ENCODE measurements at regions not wholly inside any gene's neighbourhood (a gene's known extent, or its start where the extent isn't known, plus 50 kb on each side); places are given as distances from the start of the nearest gene placed in this dataset.

DNA sequence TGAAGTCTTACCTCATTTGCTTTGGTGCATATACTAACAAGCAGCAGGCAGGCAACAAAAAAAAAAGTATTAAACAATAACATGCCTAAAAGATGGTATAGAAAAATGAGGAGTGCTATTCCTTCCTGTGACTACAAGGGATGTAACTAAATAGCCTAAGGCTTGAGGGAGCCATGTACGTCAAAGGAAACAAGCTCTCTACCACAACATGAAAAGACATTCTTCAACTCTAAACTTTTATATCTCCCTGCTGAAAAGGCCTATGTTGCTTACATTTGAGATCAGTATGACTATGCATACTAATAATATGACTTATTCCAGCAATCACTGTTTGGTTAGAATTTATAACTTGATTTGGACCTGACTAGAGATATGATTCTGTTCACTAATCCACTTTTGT is 347.9 kb downstream of the ADCYAP1 start:
- WGBS, 5 donors: 81 to 88% (median 84%) methylated on average over 1 of the region's 1 CpG
- TF ChIP-seq EP300 (IDR thresholded peaks at IDR 0.05) (no peak), POLR2AphosphoS5 (IDR thresholded peaks at IDR 0.05) (no peak), POLR2A (IDR thresholded peaks at IDR 0.05) (no peak)
- TF ChIP-seq, protein P1, sequence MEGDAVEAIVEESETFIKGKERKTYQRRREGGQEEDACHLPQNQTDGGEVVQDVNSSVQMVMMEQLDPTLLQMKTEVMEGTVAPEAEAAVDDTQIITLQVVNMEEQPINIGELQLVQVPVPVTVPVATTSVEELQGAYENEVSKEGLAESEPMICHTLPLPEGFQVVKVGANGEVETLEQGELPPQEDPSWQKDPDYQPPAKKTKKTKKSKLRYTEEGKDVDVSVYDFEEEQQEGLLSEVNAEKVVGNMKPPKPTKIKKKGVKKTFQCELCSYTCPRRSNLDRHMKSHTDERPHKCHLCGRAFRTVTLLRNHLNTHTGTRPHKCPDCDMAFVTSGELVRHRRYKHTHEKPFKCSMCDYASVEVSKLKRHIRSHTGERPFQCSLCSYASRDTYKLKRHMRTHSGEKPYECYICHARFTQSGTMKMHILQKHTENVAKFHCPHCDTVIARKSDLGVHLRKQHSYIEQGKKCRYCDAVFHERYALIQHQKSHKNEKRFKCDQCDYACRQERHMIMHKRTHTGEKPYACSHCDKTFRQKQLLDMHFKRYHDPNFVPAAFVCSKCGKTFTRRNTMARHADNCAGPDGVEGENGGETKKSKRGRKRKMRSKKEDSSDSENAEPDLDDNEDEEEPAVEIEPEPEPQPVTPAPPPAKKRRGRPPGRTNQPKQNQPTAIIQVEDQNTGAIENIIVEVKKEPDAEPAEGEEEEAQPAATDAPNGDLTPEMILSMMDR (IDR thresholded peaks at IDR 0.05): no peak
- no peak for DNase-seq

DNA sequence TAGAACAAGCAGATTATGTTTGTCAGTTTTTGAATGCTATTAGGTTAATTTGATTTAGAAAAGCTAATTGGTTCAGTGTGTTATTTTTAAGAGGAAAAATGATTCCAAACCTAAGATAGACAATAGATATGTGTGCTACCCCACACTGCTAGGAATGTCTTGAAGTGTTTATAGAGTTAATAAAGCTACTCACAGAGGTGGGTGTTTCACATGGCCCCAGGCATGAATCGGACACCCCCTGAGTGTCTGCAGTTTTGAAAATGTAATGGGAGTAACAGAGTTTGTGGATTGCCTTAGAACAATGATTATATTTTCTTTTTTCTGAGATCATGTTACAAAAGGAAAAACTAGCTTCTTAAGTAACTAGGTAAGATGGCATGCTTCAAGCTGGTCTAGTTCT is 348.3 kb downstream of the ADCYAP1 start:
- no peaks in the 10 kb centered on the region for H3K36me3 ChIP-seq
- H3K4me3 ChIP-seq: no peak overlapping the region
- no peaks in the 10 kb centered on the region for H3K4me1 ChIP-seq
- intact Hi-C loops (cut with DNase I; ENCODE audit: low total_unique reads): no loop called here
- no peak for TF ChIP-seq POLR2AphosphoS5 (IDR thresholded peaks at IDR 0.05)
- no peak for TF ChIP-seq POLR2A (IDR thresholded peaks at IDR 0.05)
- TF ChIP-seq, protein P1 (IDR thresholded peaks at IDR 0.05): no peak
- H3K9me3 ChIP-seq: peaks cover 0 to 7% (median 2%) of the 10 kb centered on the region in 4 donors
- WGBS, 5 donors: 52 to 64% (median 55%) methylated on average over 1 of the region's 1 CpG
- no peak overlapping the region for H3K27ac ChIP-seq
- no peaks in the 10 kb centered on the region for H3K27me3 ChIP-seq
- no peak for DNase-seq

More for the DNA sequence above, 347.9 kb downstream of the ADCYAP1 start:
- intact Hi-C loops (cut with DNase I; ENCODE audit: low total_unique reads): no loop called here
- Histone ChIP-seq H3K27ac (no peak overlapping the region), H3K4me3 (no peak overlapping the region), H3K4me1 (no peaks in the 10 kb centered on the region), H3K27me3 (no peaks in the 10 kb centered on the region), H3K36me3 (no peaks in the 10 kb centered on the region), H3K9me3 (peaks cover 0 to 7% (median 2%) of the 10 kb centered on the region in 4 donors)

DNA sequence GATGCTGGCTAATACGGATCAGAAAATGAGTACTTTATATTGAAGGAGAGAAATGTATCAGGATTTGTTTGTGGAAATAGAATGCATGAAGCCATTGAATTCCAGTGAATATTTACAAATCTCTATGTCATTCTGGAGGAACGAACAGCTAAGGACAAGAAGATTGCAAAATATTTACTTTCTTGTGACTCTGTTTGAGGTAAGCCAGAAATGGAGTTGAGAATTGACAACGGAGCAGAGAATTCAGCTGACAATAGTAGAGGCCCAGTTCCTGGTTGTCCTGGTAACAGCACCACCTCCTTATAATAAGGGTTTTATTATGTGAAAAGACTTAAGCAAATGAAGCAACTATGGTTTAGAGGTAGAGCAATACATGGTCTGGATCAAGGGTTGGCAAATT is 349.2 kb downstream of the ADCYAP1 start:
- Histone ChIP-seq H3K9me3 (peaks cover 0 to 7% (median 2%) of the 10 kb centered on the region in 4 donors), H3K27me3 (no peaks in the 10 kb centered on the region), H3K36me3 (no peaks in the 10 kb centered on the region), H3K27ac (no peak overlapping the region), H3K4me3 (no peak overlapping the region), H3K4me1 (no peaks in the 10 kb centered on the region)
- 39 to 55% (median 50%) methylated on average over 3 of the region's 3 CpGs for WGBS, 5 donors
- intact Hi-C loops (cut with DNase I; ENCODE audit: low total_unique reads): no loop called here
- DNase-seq: no peak
- TF ChIP-seq, protein P1 (IDR thresholded peaks at IDR 0.05): no peak
- TF ChIP-seq POLR2AphosphoS5 (IDR thresholded peaks at IDR 0.05) (no peak), POLR2A (IDR thresholded peaks at IDR 0.05) (no peak), EP300 (IDR thresholded peaks at IDR 0.05) (no peak)

DNA sequence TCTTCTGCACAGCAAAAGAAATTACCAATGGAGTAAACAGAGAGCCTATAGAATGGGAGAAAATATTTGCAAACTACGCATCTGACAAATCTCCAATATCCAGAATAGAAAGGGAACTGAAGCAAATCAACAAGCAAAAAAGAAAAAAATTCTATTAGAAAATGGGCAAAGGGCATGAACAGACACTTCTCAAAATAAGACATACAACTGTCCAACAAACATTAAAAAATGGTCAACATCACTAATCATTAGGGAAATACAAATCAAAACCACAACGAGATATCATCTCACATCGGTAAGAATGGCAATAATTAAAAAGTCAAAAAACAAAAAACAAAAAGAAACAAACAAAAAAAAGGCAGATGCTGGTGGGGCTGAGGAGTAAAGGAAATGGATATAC is 356.4 kb downstream of the ADCYAP1 start:
- Histone ChIP-seq H3K27ac (no peak overlapping the region), H3K27me3 (no peaks in the 10 kb centered on the region), H3K4me1 (no peaks in the 10 kb centered on the region), H3K36me3 (no peaks in the 10 kb centered on the region), H3K9me3 (peaks cover 0 to 39% (median 14%) of the 10 kb centered on the region in 4 donors), H3K4me3 (no peak overlapping the region)
- intact Hi-C loops (cut with DNase I; ENCODE audit: low total_unique reads): no loop called here
- TF ChIP-seq POLR2A (IDR thresholded peaks at IDR 0.05): no peak
- TF ChIP-seq, protein P1 (IDR thresholded peaks at IDR 0.05): no peak
- TF ChIP-seq EP300 (IDR thresholded peaks at IDR 0.05): no peak
- no peak for TF ChIP-seq POLR2AphosphoS5 (IDR thresholded peaks at IDR 0.05)
- WGBS, 5 donors: 87 to 97% (median 93%) methylated on average over 3 of the region's 3 CpGs
- DNase-seq: no peak

Data from stomach (tissue), 8 donors.